ENCODE measurements at regions not wholly inside any gene's neighbourhood (a gene's known extent, or its start where the extent isn't known, plus 50 kb on each side); places are given as distances from the start of the nearest gene placed in this dataset.

DNA sequence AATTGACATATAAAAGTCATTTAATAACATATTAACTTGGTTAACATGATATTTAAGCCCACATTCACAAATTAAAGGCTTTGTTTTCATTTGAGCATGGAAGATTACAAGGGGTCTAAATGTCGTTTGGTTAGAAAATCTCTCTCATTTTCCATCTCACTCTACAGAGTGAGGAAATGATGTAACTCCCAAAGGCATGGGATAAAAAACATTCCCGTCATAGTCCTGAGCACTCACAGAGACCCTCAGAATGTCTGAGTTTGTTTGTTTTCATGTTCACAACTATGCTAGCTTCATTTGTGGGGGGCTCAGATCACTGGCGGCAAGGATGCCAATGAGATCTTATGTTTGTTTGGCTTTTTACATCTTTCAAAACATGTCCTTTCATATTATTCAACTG, 307.5 kb downstream of the TBC1D4 start:
- DNase-seq (ENCODE audit: low spot score), result no peak
- 69% methylated on average over 3 of the region's 3 CpGs for WGBS (ENCODE audit: low lambda C conversion rate, missing lambda C conversion rate)
- TF ChIP-seq CTCF (IDR thresholded peaks at IDR 0.05; ENCODE audit: poor library complexity) (no peak), EZH2phosphoT487 (IDR thresholded peaks at IDR 0.05; ENCODE audit: low read depth, severe bottlenecking, unreplicated experiment) (no peak), EZH2 (IDR thresholded peaks at IDR 0.05; ENCODE audit: borderline replicate concordance) (no peak)
- Histone ChIP-seq H4K20me1 (ENCODE audit: insufficient read depth, poor library complexity, severe bottlenecking) (no peaks in the 10 kb centered on the region), H2AFZ (no peak overlapping the region), H3K79me2 (no peaks in the 10 kb centered on the region), H3K27ac (no peak overlapping the region), H3K9me3 (ENCODE audit: low read depth) (no peaks in the 10 kb centered on the region), H3K36me3 (replicated peaks; ENCODE audit: insufficient read depth, low read depth) (no peaks in the 10 kb centered on the region), H3K4me1 (ENCODE audit: insufficient read depth) (no peaks in the 10 kb centered on the region), H3K9me2 (replicated peaks; ENCODE audit: insufficient read depth) (no peaks in the 10 kb centered on the region), H3K27me3 (no peaks in the 10 kb centered on the region), H3K4me2 (no peak overlapping the region), H3K4me3 (no peak overlapping the region)

GRCh38 chr13:75173457-75174356, 308.3 kb downstream of the TBC1D4 start:
- H3K4me2 ChIP-seq, result no peak overlapping the region
- H3K36me3 ChIP-seq (replicated peaks; ENCODE audit: insufficient read depth, low read depth), result no peaks in the 10 kb centered on the region

DNA sequence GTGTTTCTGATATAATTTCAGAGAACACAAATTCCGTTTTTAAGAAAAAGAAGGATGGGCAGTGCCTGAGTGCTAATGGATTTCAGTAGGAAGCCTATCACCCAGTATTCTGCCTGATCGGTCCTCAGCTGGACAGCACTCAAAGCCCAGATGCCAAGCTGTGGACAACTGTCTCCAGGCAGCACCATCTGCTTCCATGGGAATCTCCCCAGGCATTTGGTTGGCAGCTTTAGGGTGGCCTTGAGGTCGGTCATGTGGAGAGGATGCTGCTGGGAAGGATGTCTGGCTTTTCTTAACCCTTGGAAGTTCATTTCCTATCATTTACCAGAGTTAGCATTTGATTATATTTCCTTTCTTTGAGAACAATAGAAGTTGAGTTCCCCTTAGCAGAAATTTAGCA, 311.7 kb downstream of the TBC1D4 start:
- Histone ChIP-seq H3K4me3 (no peak overlapping the region), H3K79me2 (no peaks in the 10 kb centered on the region), H3K4me1 (ENCODE audit: insufficient read depth) (no peaks in the 10 kb centered on the region), H3K9me2 (replicated peaks; ENCODE audit: insufficient read depth) (no peaks in the 10 kb centered on the region), H3K27ac (no peak overlapping the region), H3K36me3 (replicated peaks; ENCODE audit: insufficient read depth, low read depth) (no peaks in the 10 kb centered on the region), H3K27me3 (no peaks in the 10 kb centered on the region), H2AFZ (no peak overlapping the region), H4K20me1 (ENCODE audit: insufficient read depth, poor library complexity, severe bottlenecking) (no peaks in the 10 kb centered on the region), H3K4me2 (no peak overlapping the region), H3K9me3 (ENCODE audit: low read depth) (no peaks in the 10 kb centered on the region)
- DNase-seq (ENCODE audit: low spot score), result no peak
- no peak for TF ChIP-seq EZH2 (IDR thresholded peaks at IDR 0.05; ENCODE audit: borderline replicate concordance)
- TF ChIP-seq CTCF (IDR thresholded peaks at IDR 0.05; ENCODE audit: poor library complexity), result no peak
- no peak for TF ChIP-seq EZH2phosphoT487 (IDR thresholded peaks at IDR 0.05; ENCODE audit: low read depth, severe bottlenecking, unreplicated experiment)
- WGBS (ENCODE audit: low lambda C conversion rate, missing lambda C conversion rate), result 95% methylated on average over 3 of the region's 3 CpGs

More at GRCh38 chr13:75173457-75174356, 308.3 kb downstream of the TBC1D4 start:
- WGBS (ENCODE audit: low lambda C conversion rate, missing lambda C conversion rate), result 45% methylated on average over 9 of the region's 9 CpGs
- Histone ChIP-seq H3K9me3 (ENCODE audit: low read depth) (no peaks in the 10 kb centered on the region), H3K27ac (no peak overlapping the region), H3K79me2 (no peaks in the 10 kb centered on the region), H3K27me3 (no peaks in the 10 kb centered on the region), H3K4me1 (ENCODE audit: insufficient read depth) (no peaks in the 10 kb centered on the region), H3K9me2 (replicated peaks; ENCODE audit: insufficient read depth) (no peaks in the 10 kb centered on the region), H2AFZ (no peak overlapping the region), H3K4me3 (no peak overlapping the region), H4K20me1 (ENCODE audit: insufficient read depth, poor library complexity, severe bottlenecking) (no peaks in the 10 kb centered on the region)
- DNase-seq (ENCODE audit: low spot score), result peak; percentile 9
- TF ChIP-seq CTCF (IDR thresholded peaks at IDR 0.05; ENCODE audit: poor library complexity), result no peak
- TF ChIP-seq EZH2phosphoT487 (IDR thresholded peaks at IDR 0.05; ENCODE audit: low read depth, severe bottlenecking, unreplicated experiment), result no peak
- no peak for TF ChIP-seq EZH2 (IDR thresholded peaks at IDR 0.05; ENCODE audit: borderline replicate concordance)
